ENCODE measurements at regions not wholly inside any gene's neighbourhood (a gene's known extent, or its start where the extent isn't known, plus 50 kb on each side); places are given as distances from the start of the nearest gene placed in this dataset.

DNA sequence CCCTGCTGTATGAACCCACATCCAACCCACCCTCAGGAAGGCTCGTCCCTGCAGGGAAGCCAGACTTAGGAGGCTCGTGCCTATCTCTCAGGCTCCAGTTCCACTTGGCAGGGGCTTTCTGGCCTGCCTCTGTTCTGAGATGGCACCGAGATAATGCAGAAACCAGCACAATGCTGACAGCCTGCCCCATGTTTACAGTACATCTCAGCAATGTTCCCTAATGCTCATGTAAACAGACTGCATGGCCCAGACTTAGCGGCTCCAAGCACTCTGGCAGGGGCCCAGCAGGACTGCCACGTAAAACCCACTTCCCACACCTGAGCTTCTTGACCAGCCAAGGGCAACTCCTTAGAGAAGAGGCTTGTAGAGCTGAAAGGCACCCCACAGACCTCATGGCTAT lies 499.5 kb upstream of the BRINP1 start:
- H3K9me3 ChIP-seq (ENCODE audit: control extremely low read depth in 1 of 3, control insufficient read depth in 2 of 3, insufficient read depth in 1 of 3, low read length in 2 of 3), result no peaks in the 10 kb centered on the region
- H3K4me1 ChIP-seq (ENCODE audit: control insufficient read depth in 2 of 2, insufficient read depth in 2 of 2, low read length in 2 of 2), result no peaks in the 10 kb centered on the region
- TF ChIP-seq, protein P1, sequence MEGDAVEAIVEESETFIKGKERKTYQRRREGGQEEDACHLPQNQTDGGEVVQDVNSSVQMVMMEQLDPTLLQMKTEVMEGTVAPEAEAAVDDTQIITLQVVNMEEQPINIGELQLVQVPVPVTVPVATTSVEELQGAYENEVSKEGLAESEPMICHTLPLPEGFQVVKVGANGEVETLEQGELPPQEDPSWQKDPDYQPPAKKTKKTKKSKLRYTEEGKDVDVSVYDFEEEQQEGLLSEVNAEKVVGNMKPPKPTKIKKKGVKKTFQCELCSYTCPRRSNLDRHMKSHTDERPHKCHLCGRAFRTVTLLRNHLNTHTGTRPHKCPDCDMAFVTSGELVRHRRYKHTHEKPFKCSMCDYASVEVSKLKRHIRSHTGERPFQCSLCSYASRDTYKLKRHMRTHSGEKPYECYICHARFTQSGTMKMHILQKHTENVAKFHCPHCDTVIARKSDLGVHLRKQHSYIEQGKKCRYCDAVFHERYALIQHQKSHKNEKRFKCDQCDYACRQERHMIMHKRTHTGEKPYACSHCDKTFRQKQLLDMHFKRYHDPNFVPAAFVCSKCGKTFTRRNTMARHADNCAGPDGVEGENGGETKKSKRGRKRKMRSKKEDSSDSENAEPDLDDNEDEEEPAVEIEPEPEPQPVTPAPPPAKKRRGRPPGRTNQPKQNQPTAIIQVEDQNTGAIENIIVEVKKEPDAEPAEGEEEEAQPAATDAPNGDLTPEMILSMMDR (IDR thresholded peaks at IDR 0.05), result no peak
- no peak for TF ChIP-seq EZH2 (IDR thresholded peaks at IDR 0.05; ENCODE audit: borderline replicate concordance, insufficient read depth, low read depth, low read length, poor library complexity, severe bottlenecking)
- intact Hi-C loops (cut with micrococcal nuclease), result no loop called here
- no peak overlapping the region for H3K4me2 ChIP-seq (replicated peaks; ENCODE audit: low read depth, low read length, poor library complexity, severe bottlenecking)
- H3K4me3 ChIP-seq (ENCODE audit: control extremely low read depth in 1 of 5, extremely low read depth in 1 of 5, insufficient read depth in 1 of 5, low read depth in 2 of 5, low read length in 4 of 5), result no peak overlapping the region
- no peak overlapping the region for H3K9ac ChIP-seq (ENCODE audit: low read length)
- no peak for DNase-seq
- no peaks in the 10 kb centered on the region for H3K79me2 ChIP-seq (ENCODE audit: control insufficient read depth, insufficient read depth, low read length)
- H3K36me3 ChIP-seq (replicated peaks in 1 of 2; ENCODE audit: control extremely low read depth in 1 of 2, control insufficient read depth in 1 of 2, extremely low read depth in 1 of 2, insufficient read depth in 2 of 2, low read length in 1 of 2), result no peaks in the 10 kb centered on the region
- ChIA-PET POLR2A (no interaction called here), CTCF (no interaction called here)
- 46% methylated on average over 3 of the region's 5 CpGs for WGBS (ENCODE audit: insufficient coverage)
- Mint-ChIP-seq H3K4me3 (no peak overlapping the region), H3K27ac (no peak overlapping the region), H3K9me3 (ENCODE audit: insufficient read depth) (no peaks in the 10 kb centered on the region), H3K4me1 (no peaks in the 10 kb centered on the region), H3K27me3 (no peaks in the 10 kb centered on the region)
- no peaks in the 10 kb centered on the region for H3K27me3 ChIP-seq (replicated peaks in 1 of 4; ENCODE audit: control extremely low read depth in 1 of 4, control insufficient read depth in 3 of 4, insufficient read depth in 4 of 4, low read length in 3 of 4)
- no peak overlapping the region for H2AFZ ChIP-seq (ENCODE audit: insufficient read depth, low read depth, low read length, poor library complexity, severe bottlenecking)
- H3K27ac ChIP-seq (ENCODE audit: low read length in 2 of 2), result no peak overlapping the region
- no peak for ATAC-seq (ENCODE audit: low read depth)
- H4K20me1 ChIP-seq (ENCODE audit: control insufficient read depth, insufficient read depth, low read length, poor library complexity, severe bottlenecking), result no peaks in the 10 kb centered on the region

DNA sequence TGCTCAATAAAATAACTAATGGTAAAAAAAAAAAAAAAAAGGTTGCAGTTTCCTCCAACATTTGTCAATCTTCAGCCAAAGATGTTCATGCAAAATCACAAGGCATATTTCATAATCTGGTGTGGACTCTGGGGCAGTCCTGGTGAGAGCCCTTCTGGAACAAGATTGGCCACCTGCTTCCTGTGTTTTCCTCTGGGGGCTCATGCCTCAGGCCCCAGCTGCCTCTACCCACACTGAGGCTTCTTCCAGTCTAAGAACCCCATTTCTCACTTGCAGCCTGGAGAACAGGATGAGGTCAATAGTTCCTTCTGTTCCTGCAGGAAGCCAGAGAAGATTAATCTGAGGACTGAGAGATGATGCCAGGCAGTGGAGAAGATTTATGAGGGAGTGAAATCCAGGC lies 492.6 kb upstream of the BRINP1 start:
- Mint-ChIP-seq H3K4me3 (no peak overlapping the region), H3K27me3 (peaks cover 13% of the 10 kb centered on the region), H3K9me3 (ENCODE audit: insufficient read depth) (no peaks in the 10 kb centered on the region), H3K27ac (no peak overlapping the region), H3K4me1 (no peaks in the 10 kb centered on the region)
- DNase-seq (no peak), ATAC-seq (ENCODE audit: low read depth) (no peak)
- intact Hi-C loops (cut with micrococcal nuclease), result no loop called here
- POLR2A ChIA-PET, result no interaction called here
- H3K9ac ChIP-seq (ENCODE audit: low read length), result no peak overlapping the region
- no peak overlapping the region for H3K4me3 ChIP-seq (ENCODE audit: control extremely low read depth in 1 of 5, extremely low read depth in 1 of 5, insufficient read depth in 1 of 5, low read depth in 2 of 5, low read length in 4 of 5)
- H3K27me3 ChIP-seq (replicated peaks in 1 of 4; ENCODE audit: control extremely low read depth in 1 of 4, control insufficient read depth in 3 of 4, insufficient read depth in 4 of 4, low read length in 3 of 4), result peaks cover 0 to 3% (median 0%) of the 10 kb centered on the region in 4 experiments
- no peaks in the 10 kb centered on the region for H3K9me3 ChIP-seq (ENCODE audit: control extremely low read depth in 1 of 3, control insufficient read depth in 2 of 3, insufficient read depth in 1 of 3, low read length in 2 of 3)
- H3K4me2 ChIP-seq (replicated peaks; ENCODE audit: low read depth, low read length, poor library complexity, severe bottlenecking), result no peak overlapping the region
- H3K36me3 ChIP-seq (replicated peaks in 1 of 2; ENCODE audit: control extremely low read depth in 1 of 2, control insufficient read depth in 1 of 2, extremely low read depth in 1 of 2, insufficient read depth in 2 of 2, low read length in 1 of 2), result no peaks in the 10 kb centered on the region
- no peaks in the 10 kb centered on the region for H3K79me2 ChIP-seq (ENCODE audit: control insufficient read depth, insufficient read depth, low read length)
- TF ChIP-seq EZH2 (IDR thresholded peaks at IDR 0.05; ENCODE audit: borderline replicate concordance, insufficient read depth, low read depth, low read length, poor library complexity, severe bottlenecking), result no peak
- TF ChIP-seq, protein P1 (IDR thresholded peaks at IDR 0.05), result no peak
- no peak overlapping the region for H2AFZ ChIP-seq (ENCODE audit: insufficient read depth, low read depth, low read length, poor library complexity, severe bottlenecking)
- CTCF ChIA-PET, result no interaction called here
- H4K20me1 ChIP-seq (ENCODE audit: control insufficient read depth, insufficient read depth, low read length, poor library complexity, severe bottlenecking), result no peaks in the 10 kb centered on the region
- H3K4me1 ChIP-seq (ENCODE audit: control insufficient read depth in 2 of 2, insufficient read depth in 2 of 2, low read length in 2 of 2), result no peaks in the 10 kb centered on the region
- H3K27ac ChIP-seq (ENCODE audit: low read length in 2 of 2), result no peak overlapping the region
